Osteoblast (primary cell): ENCODE measurements at regions not wholly inside any gene's neighbourhood (a gene's known extent, or its start where the extent isn't known, plus 50 kb on each side); places are given as distances from the start of the nearest gene placed in this dataset.

ENCODE experiments used
- DNase-seq: peaks from one replicate; pipeline ENCODE4 v3.0.0; 2011; ENCODE audit warnings: low spot score, mixed read lengths; ENCODE audit not compliant: insufficient read length; ENCODE audit errors: missing footprints
- H2AFZ ChIP-seq: 2 replicates; pipeline ENCODE4 v1.6.0; 2011; ENCODE audit warnings: mild to moderate bottlenecking, low read length
- H3K27ac ChIP-seq: 2 replicates; pipeline ENCODE4 v1.5.1; 2011; ENCODE audit warnings: mild to moderate bottlenecking, low read depth, low read length, moderate library complexity
- H3K27me3 ChIP-seq: 2 replicates; pipeline ENCODE4 v1.6.0; 2012; ENCODE audit warnings: mild to moderate bottlenecking, control low read depth, inconsistent platforms, low read length, moderate library complexity; ENCODE audit not compliant: insufficient read depth
- H3K36me3 ChIP-seq: 2 replicates; pipeline ENCODE4 v1.5.1; 2011; ENCODE audit warnings: mild to moderate bottlenecking, low read length, control low read depth, moderate library complexity; ENCODE audit not compliant: insufficient read depth
- H3K4me1 ChIP-seq: 2 replicates; pipeline ENCODE4 v1.5.1; 2011; ENCODE audit warnings: mild to moderate bottlenecking, low read length, control low read depth, moderate library complexity; ENCODE audit not compliant: insufficient read depth
- H3K4me2 ChIP-seq: 2 replicates; pipeline ENCODE4 v1.6.0; 2011; ENCODE audit warnings: mild to moderate bottlenecking, low read length; ENCODE audit not compliant: insufficient read depth
- H3K4me3 ChIP-seq: fragments of 200-600 bp; sonication (generic); 3 replicates; pipeline ENCODE4 v1.5.1; 2012; ENCODE audit warnings: mild to moderate bottlenecking, low read length, inconsistent platforms; ENCODE audit not compliant: insufficient read depth
- H3K79me2 ChIP-seq: 2 replicates; pipeline ENCODE4 v1.6.0; 2012; ENCODE audit warnings: mild to moderate bottlenecking, low read length, control low read depth, inconsistent platforms; ENCODE audit not compliant: insufficient read depth
- H3K9me3 ChIP-seq: 2 replicates; pipeline ENCODE4 v1.5.1; 2011; ENCODE audit warnings: low read depth, low read length, control low read depth
- H4K20me1 ChIP-seq: 2 replicates; pipeline ENCODE4 v1.6.0; 2012; ENCODE audit warnings: mild to moderate bottlenecking, low read length, control low read depth; ENCODE audit not compliant: insufficient read depth
- TF ChIP-seq, protein P1 (sequence below): IDR thresholded peaks from 2 replicates; pipeline ENCODE4 v1.5.1; 2011; ENCODE audit warnings: mild to moderate bottlenecking, low read depth, low read length, moderate library complexity; ENCODE audit errors: extremely low read depth

DNA sequence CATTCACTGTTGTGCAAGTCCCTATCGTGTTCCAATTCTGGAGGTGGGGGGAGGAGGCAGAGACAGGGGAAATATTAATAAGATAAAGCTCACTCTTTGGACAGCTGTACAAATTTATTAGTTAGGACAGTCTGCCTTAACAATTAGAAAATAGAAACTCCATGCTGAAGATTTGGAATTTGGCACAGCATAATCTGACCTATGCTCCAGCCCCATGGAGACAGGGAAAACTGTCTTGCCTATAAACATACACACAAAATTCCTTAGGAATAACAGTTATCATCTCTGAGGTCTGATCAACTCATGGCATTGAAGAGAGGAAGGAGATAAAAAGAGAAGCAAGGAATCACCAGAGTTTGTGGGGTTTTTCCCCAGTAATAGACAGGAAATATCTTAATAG, 335.4 kb upstream of the MEOX2 start:
- no peak for DNase-seq
- no peak overlapping the region for H2AFZ ChIP-seq
- H3K4me3 ChIP-seq, result no peak overlapping the region
- no peaks in the 10 kb centered on the region for H3K79me2 ChIP-seq
- no peaks in the 10 kb centered on the region for H3K36me3 ChIP-seq
- no peaks in the 10 kb centered on the region for H3K9me3 ChIP-seq
- H3K4me1 ChIP-seq, result peaks cover 14% of the 10 kb centered on the region
- no peak overlapping the region for H3K4me2 ChIP-seq
- TF ChIP-seq, protein P1, sequence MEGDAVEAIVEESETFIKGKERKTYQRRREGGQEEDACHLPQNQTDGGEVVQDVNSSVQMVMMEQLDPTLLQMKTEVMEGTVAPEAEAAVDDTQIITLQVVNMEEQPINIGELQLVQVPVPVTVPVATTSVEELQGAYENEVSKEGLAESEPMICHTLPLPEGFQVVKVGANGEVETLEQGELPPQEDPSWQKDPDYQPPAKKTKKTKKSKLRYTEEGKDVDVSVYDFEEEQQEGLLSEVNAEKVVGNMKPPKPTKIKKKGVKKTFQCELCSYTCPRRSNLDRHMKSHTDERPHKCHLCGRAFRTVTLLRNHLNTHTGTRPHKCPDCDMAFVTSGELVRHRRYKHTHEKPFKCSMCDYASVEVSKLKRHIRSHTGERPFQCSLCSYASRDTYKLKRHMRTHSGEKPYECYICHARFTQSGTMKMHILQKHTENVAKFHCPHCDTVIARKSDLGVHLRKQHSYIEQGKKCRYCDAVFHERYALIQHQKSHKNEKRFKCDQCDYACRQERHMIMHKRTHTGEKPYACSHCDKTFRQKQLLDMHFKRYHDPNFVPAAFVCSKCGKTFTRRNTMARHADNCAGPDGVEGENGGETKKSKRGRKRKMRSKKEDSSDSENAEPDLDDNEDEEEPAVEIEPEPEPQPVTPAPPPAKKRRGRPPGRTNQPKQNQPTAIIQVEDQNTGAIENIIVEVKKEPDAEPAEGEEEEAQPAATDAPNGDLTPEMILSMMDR, result no peak
- H4K20me1 ChIP-seq, result no peaks in the 10 kb centered on the region
- no peak overlapping the region for H3K27ac ChIP-seq
- H3K27me3 ChIP-seq, result no peaks in the 10 kb centered on the region

DNA sequence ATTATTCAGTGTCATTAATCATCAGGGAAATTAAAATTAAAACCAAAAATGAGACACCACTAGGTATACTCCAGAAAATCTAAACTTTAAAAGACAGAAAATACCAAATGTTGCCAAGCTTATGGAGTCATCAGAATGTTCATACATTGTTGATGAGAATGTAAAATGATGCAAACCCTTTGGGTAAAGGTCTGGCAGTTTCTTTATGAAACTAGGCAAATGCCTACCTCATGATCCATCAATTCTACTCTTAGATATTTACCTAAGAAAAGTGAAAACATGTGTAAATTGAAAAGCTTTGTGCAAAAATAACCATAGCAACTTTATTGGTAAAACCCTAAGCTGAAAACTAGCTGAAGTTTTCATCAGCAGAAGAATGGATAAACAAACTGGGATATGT, 329.5 kb upstream of the MEOX2 start:
- no peaks in the 10 kb centered on the region for H3K79me2 ChIP-seq
- H3K4me3 ChIP-seq, result no peak overlapping the region
- no peak for DNase-seq
- no peak overlapping the region for H3K4me2 ChIP-seq
- no peak overlapping the region for H3K27ac ChIP-seq
- no peaks in the 10 kb centered on the region for H3K27me3 ChIP-seq
- TF ChIP-seq, protein P1, result no peak
- no peaks in the 10 kb centered on the region for H3K9me3 ChIP-seq
- peaks cover 12% of the 10 kb centered on the region for H3K4me1 ChIP-seq
- H2AFZ ChIP-seq, result no peak overlapping the region
- no peaks in the 10 kb centered on the region for H4K20me1 ChIP-seq
- H3K36me3 ChIP-seq, result no peaks in the 10 kb centered on the region

DNA sequence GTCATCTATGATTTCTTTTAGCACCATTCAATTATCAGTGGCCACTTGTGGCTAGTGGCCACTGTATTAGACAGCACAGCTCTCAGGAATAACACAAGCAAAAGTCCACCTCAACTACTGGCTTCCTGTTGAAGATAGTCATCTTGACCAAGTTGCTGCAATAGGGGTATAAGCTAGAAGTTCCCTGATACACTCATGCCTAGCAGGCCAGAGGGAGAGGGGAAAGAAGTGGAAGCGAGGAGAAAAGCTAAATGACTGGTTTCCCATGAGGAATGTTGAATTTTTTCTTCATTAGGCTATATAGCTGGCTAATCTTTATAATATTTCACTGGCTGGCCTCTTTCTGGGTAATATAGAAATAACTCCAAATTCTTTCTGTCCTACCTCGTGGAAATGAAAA, 327.5 kb upstream of the MEOX2 start:
- no peak overlapping the region for H3K4me3 ChIP-seq
- no peak overlapping the region for H2AFZ ChIP-seq
- no peak for DNase-seq

DNA sequence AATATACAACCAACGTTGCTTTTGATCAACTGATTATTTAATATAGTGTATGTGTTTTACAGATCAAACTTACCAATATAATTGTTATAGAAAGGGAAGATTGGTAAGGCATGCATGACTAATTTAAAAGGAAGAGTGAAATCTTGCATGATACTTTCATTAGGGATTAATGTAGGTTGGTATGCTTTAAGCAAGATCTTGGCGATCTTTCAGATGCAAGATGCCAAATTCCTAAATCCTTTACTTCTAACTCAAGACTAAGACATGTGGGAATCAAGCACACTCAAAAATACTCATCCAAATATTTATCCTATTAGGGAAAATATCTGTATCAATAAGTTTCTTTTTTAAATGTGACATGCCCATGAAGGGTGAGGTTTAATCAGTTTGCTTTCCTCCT, 321.4 kb upstream of the MEOX2 start:
- Histone ChIP-seq H3K27me3 (no peaks in the 10 kb centered on the region), H3K4me1 (no peaks in the 10 kb centered on the region), H3K4me3 (no peak overlapping the region), H3K27ac (no peak overlapping the region), H3K9me3 (no peaks in the 10 kb centered on the region), H2AFZ (no peak overlapping the region), H4K20me1 (no peaks in the 10 kb centered on the region), H3K36me3 (no peaks in the 10 kb centered on the region), H3K4me2 (no peak overlapping the region), H3K79me2 (no peaks in the 10 kb centered on the region)
- DNase-seq, result no peak
- TF ChIP-seq, protein P1, result no peak

More for the DNA sequence above, 327.5 kb upstream of the MEOX2 start:
- no peaks in the 10 kb centered on the region for H3K79me2 ChIP-seq
- H3K36me3 ChIP-seq, result no peaks in the 10 kb centered on the region
- no peaks in the 10 kb centered on the region for H4K20me1 ChIP-seq
- H3K27me3 ChIP-seq, result no peaks in the 10 kb centered on the region
- TF ChIP-seq, protein P1, result no peak
- no peaks in the 10 kb centered on the region for H3K9me3 ChIP-seq
- no peak overlapping the region for H3K27ac ChIP-seq
- H3K4me1 ChIP-seq, result peaks cover 12% of the 10 kb centered on the region
- no peak overlapping the region for H3K4me2 ChIP-seq
